Upper lobe of left lung (tissue), 6 donors: ENCODE measurements at regions not wholly inside any gene's neighbourhood (a gene's known extent, or its start where the extent isn't known, plus 50 kb on each side); places are given as distances from the start of the nearest gene placed in this dataset.
A peak's percentile ranks its signal among the peaks of the same experiment; 100 is the strongest.

Experiments
- ATAC-seq, 2 donors: fragments of 200-7000 bp; cut with Tn5 transposase; one replicate each; pipeline ENCODE4 v1.9.1; 2022; ENCODE audit warnings: mild to moderate bottlenecking in 2 of 2, moderate library complexity in 2 of 2; ENCODE audit not compliant: low FRiP score in 2 of 2
- DNase-seq, 2 donors: peaks; one replicate each; pipeline ENCODE4 v3.0.0-alpha.2; 2019 to 2020
- H3K27ac ChIP-seq, 4 donors: fragments of 200-600 bp; sonication (generic); one replicate each; pipeline ENCODE4 v1.5.1; 2016 to 2019
- H3K27me3 ChIP-seq, 4 donors: fragments of 200-600 bp; sonication (generic); one replicate each; pipeline ENCODE4 v1.5.1; 2017 to 2019
- H3K36me3 ChIP-seq, 4 donors: fragments of 200-600 bp; sonication (generic); one replicate each; pipeline ENCODE4 v1.5.1; 2016 to 2019
- H3K4me1 ChIP-seq, 4 donors: fragments of 200-600 bp; sonication (generic); one replicate each; pipeline ENCODE4 v1.5.1; 2018 to 2019
- H3K4me3 ChIP-seq, 4 donors: fragments of 200-600 bp; sonication (generic); one replicate each; pipeline ENCODE4 v1.5.1; 2017 to 2019; ENCODE audit warnings: mild to moderate bottlenecking in 2 of 4, moderate library complexity in 1 of 4
- H3K9me3 ChIP-seq, 4 donors: fragments of 200-600 bp; sonication (generic); one replicate each; pipeline ENCODE4 v1.5.1; 2018 to 2019
- CTCF ChIP-seq, 6 experiments: fragments of 450-650 bp in 4 of 6; fragments of 200-600 bp in 2 of 6; sonication (generic) in 2 of 6; IDR thresholded peaks; one replicate each; pipeline ENCODE4 v1.5.1; 2016 to 2019; ENCODE audit warnings: antibody characterized with exemption in 6 of 6
- EP300 ChIP-seq, 4 donors: sonication (generic); formaldehyde crosslinking; IDR thresholded peaks; one replicate each; pipeline ENCODE4 v1.5.1; 2017; ENCODE audit warnings: antibody characterized with exemption in 4 of 4, control low read depth in 2 of 4
- POLR2A ChIP-seq, 4 donors: fragments of 450-650 bp; IDR thresholded peaks; one replicate each; pipeline ENCODE4 v1.5.1; 2016 to 2017; ENCODE audit warnings: antibody characterized with exemption in 4 of 4, mild to moderate bottlenecking in 2 of 4
- POLR2AphosphoS5 ChIP-seq, 2 donors: sonication (generic); formaldehyde crosslinking; IDR thresholded peaks; one replicate each; pipeline ENCODE4 v1.5.1; 2017; ENCODE audit warnings: antibody characterized with exemption in 2 of 2
- WGBS, 2 donors: methylation state at CpG; one replicate each; pipeline ENCODE4 v1.1.5; 2017 to 2018; 5-methylcytosine and 5-hydroxymethylcytosine counted together
- donor health status: DM: no; HTN: no; CAD: no; lungs with moderate emphysema.
- donor health status: DM: no; HTN: yes; CAD: no; lungs with severe emphysema.

DNA sequence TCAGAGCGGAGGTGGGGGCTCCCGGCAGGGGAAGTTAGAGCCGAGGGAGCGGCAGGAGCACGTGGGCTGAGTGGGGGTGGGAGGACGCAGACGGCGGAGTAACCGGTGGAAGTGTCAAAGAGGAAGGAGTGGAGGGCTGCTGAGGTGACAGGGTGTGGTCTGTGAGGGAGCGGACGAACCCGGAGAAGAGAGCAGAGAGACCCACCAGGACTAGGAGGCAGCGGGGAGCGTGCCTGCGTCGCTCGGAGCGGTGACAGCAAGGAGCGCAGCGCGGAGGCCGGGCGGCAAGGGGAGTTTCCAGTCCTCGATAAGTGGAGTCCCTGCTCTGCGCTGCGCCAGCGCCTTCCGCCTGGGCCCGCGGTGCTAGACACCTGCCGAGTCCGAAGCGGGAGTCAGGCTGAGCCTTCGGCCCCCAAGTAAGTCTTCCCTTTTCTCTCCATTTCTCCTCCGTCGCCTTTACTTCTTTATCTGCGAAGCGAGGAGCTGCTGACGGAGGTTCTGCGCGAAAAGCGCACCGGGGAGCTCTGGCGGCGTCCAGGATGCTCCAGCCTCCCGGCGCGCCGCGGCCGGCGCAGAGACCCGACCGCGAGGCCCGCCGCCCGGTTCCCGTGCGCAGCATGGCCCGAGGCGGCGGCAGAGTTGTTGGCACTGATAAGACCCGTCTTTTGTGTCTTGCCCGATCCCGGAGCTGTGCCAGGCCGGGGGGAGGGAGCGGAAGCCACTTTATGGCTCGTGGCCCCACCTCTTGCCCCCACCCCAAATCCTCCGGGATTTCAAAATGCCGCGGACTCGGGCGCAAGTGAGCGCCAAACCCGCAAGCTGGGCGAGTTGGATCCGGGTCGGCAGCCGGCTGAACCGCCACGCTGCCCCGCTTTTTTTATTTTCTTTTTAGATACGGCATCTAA, 533.0 kb upstream of the SEMA6D start:
- Histone ChIP-seq H3K4me1 (peaks cover 7 to 18% (median 16%) of the 10 kb centered on the region in 4 donors), H3K27ac (no peak overlapping the region), H3K27me3 (peaks cover 0 to 15% (median 7%) of the 10 kb centered on the region in 4 donors), H3K4me3 (peak overlapping the region; percentile 8 to 46 (median 40)), H3K9me3 (no peaks in the 10 kb centered on the region), H3K36me3 (no peaks in the 10 kb centered on the region)
- DNase-seq, result peak; percentile 21 to 87
- 2 to 3% methylated on average over 63 to 81 of the region's 84 CpGs for WGBS, 2 donors
- TF ChIP-seq POLR2AphosphoS5 (IDR thresholded peaks at IDR 0.05), result no peak
- TF ChIP-seq CTCF (IDR thresholded peaks at IDR 0.05), result no peak
- no peak for TF ChIP-seq EP300 (IDR thresholded peaks at IDR 0.05)
- peak in 1 of 2 donors; percentile 60 for ATAC-seq

GRCh38 chr15:47184908-47185801, 532.1 kb upstream of the SEMA6D start:
- Histone ChIP-seq H3K4me3 (peak overlapping the region; percentile 8 to 46 (median 40)), H3K4me1 (peaks cover 7 to 18% (median 16%) of the 10 kb centered on the region in 4 donors), H3K27me3 (peaks cover 0 to 15% (median 7%) of the 10 kb centered on the region in 4 donors), H3K9me3 (no peaks in the 10 kb centered on the region), H3K27ac (no peak overlapping the region), H3K36me3 (no peaks in the 10 kb centered on the region)
- DNase-seq (peak in 1 of 2 donors; percentile 76), ATAC-seq (peak in 1 of 2 donors; percentile 51)
- TF ChIP-seq POLR2A (IDR thresholded peaks at IDR 0.05) (no peak), EP300 (IDR thresholded peaks at IDR 0.05) (no peak)
- 12 to 15% methylated on average over 35 of the region's 36 CpGs for WGBS, 2 donors

- Histone ChIP-seq H3K36me3 (no peaks in the 10 kb centered on the region), H3K4me1 (peaks cover 7 to 18% (median 16%) of the 10 kb centered on the region in 4 donors), H3K4me3 (no peak overlapping the region), H3K27ac (no peak overlapping the region), H3K27me3 (peaks cover 0 to 15% (median 7%) of the 10 kb centered on the region in 4 donors), H3K9me3 (no peaks in the 10 kb centered on the region)
- ATAC-seq, result no peak
- DNase-seq, result no peak
- TF ChIP-seq EP300 (IDR thresholded peaks at IDR 0.05) (no peak), POLR2AphosphoS5 (IDR thresholded peaks at IDR 0.05) (no peak), POLR2A (IDR thresholded peaks at IDR 0.05) (no peak), CTCF (IDR thresholded peaks at IDR 0.05) (no peak)
- WGBS, 2 donors, result 98% methylated on average over 3 of the region's 3 CpGs
Observed at GRCh38 chr15:47186075-47186474, 531.2 kb upstream of the SEMA6D start.

DNA sequence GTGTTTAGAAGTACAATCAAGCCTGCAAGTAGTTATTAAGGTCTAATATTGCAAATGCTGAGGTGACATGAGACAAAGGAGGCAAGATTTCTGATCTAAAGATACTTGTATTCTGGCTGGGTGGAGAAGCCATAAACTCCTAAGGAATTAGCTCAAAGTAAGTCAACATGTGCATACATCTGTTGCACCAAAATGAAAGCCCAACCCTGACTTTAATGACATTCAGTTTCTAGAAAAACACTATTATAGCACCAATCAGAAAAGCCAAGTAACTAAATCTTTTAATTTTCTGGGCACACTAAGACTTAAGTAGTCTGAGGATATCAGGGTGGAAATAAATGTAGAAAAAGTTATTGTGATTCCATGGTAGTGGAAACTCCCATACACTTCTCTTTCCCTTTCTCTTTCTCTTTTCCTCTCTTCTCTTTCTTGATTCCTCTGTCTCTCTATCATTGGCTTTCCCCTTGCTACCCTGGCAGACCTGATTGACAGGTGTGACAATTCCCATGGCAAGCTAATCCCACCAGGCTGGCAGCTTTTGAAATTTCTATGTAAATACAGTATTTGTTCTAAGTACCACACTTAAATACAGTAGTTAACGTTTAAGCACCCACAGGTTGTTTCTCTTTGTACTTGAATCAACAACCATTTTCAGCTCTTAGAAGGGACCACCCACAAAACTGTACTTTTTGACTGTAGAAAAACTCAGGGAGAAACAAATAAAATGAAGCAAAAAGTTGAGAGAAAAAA, 528.4 kb upstream of the SEMA6D start:
- H3K9me3 ChIP-seq, result no peaks in the 10 kb centered on the region
- ATAC-seq (no peak), DNase-seq (no peak)
- no peaks in the 10 kb centered on the region for H3K36me3 ChIP-seq
- H3K27ac ChIP-seq, result no peak overlapping the region
- 47 to 59% methylated on average over 1 of the region's 1 CpG for WGBS, 2 donors
- TF ChIP-seq CTCF (IDR thresholded peaks at IDR 0.05), result no peak
- no peak for TF ChIP-seq POLR2A (IDR thresholded peaks at IDR 0.05)
- TF ChIP-seq POLR2AphosphoS5 (IDR thresholded peaks at IDR 0.05), result no peak
- TF ChIP-seq EP300 (IDR thresholded peaks at IDR 0.05), result no peak
- H3K4me3 ChIP-seq, result no peak overlapping the region
- peaks cover 0 to 11% (median 4%) of the 10 kb centered on the region in 4 donors for H3K27me3 ChIP-seq
- peaks cover 7 to 15% (median 13%) of the 10 kb centered on the region in 4 donors for H3K4me1 ChIP-seq
